Femur (tissue), 1 donor: ENCODE measurements at regions not wholly inside any gene's neighbourhood (a gene's known extent, or its start where the extent isn't known, plus 50 kb on each side); places are given as distances from the start of the nearest gene placed in this dataset.
A peak's percentile ranks its signal among the peaks of the same experiment; 100 is the strongest.
"Not testable (repeated sequence)": the region's sequence is repeated elsewhere in the genome, so short reads cannot be mapped to it uniquely, and the experiment has no call there.

Source experiments
- DNase-seq: peaks from one replicate; pipeline ENCODE4 v3.0.0-alpha.2; 2017

DNA sequence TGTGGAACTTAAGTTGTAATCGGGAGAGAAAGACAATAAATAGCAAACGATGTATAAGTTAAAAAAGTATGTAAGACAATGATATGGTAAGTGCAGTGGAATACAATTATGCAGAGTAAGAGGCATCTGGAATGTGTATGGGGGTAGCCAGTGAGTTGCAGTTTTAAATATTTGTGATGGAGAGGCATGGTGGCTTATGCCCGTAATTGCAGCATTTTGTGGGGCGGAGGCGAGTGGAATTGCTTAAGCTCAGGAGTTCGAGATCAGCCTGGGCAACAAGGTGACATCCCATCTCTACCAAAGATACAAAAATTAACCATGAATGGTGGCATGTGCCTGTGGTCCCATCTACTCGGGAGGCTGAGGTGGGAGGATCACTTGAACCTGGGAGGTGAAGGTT, 52.5 kb upstream of the WDFY3 start:
- DNase-seq: no peak

DNA sequence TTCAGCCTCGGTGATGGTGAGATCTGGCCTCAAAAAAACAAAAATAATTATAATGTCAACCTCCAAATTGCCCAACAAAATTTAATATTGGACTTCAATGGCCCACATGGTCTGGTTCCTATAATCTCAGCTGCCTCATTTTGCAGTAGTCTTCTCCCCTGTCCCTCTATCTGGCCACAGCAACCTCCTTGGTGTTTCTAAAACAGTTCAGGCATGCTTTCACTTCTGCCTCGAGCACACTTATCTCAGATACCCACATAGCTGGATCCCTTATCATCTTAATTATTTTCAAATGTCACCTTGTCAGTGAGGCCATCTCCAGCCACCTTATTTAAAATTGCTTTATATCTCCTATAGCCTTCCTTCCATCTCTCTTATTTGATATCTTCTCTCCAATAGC, 52.9 kb upstream of the WDFY3 start:
- DNase-seq: no peak

DNA sequence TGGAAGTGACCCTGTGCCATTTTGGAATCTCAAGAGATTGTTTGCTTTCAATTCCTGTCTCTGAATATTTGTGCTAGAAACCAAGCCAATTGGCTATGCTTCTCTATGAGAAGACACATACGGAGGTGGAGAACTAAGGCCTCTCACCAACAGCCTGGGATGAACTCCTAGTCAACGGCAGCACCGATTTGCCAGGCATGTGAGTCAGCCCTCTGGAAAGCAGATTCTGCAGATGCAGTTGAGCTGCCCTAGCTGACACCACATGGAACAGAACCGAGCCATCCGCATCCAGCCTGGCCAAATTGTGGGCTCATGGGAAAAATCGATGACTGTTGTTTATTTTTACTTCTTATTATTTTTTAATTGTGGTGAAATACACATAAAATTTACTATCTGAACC, 58.2 kb upstream of the WDFY3 start:
- no peak for DNase-seq

DNA sequence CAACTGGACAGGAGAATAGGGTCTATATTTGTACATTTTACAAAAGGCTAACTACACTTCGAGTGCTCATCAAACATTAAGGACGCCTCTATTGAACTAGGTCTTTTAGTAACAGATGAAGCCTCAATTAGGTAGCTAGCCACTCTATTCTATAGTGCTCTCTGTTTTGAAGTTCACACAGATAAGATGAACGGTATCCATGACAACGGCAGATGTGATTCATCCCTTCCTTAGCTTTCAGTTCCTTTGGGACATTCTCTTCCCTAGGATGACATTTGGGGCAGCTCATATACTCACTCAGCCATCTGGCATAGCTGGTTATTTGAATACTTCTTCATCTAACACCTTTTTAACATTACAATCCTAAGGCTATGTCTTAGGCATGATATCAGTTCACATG, 62.4 kb upstream of the WDFY3 start:
- no peak for DNase-seq

DNA sequence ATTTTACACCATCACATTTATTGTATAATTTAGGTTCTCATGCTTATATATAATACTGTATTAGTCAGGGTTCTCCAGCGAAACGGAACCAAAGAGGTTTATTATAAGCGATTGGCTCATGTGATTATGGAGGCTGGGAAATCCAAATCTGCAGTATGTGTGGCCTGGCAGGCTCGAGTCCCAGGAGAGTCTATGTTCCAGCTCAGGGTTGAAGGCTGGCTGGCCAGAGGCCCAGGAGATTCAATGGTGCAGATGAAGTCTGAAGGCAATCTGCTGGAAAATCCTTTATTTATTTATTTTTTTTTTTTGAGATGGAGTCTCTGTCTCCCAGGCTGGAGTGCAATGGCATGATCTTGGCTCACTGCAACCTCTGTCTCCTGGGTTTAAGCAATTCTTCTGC, 63.0 kb upstream of the WDFY3 start:
- no peak for DNase-seq

DNA sequence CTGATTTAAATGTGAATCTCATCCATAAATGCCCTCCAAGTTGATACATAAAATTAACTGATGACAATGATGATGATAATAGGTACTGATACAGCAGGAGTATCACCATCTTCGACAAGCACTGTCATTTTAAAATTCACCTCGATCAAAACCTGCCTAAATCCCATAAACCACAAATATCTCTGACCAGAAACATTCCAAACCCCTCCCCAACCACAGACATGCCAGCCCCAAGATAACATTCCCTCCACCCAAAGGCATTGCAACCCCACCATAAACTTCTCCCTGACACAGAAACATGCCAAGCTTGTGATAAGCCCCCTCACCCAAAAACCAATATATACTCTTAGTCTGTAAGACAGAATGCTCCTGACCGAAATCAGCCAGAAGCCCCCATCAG, 63.7 kb upstream of the WDFY3 start:
- DNase-seq: no peak

DNA sequence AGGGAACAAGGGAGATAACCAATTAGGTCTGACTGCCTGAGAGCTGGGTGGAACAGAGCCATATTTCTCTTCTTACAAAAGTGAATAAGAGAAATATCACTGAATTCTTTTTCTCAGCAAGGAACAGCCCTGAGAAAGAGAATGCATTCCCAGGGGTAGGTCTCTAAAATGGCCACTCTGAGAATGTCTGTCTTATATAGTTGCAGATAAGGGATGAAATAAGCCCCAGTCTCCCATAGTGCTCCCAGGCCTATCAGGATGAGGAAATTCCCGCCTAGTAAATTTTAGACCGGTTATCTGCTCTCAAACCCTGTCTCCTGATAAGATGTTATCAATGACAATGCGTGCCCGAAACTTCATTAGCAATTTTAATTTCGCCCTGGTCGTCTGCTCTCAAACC, 67.3 kb upstream of the WDFY3 start:
- not testable (repeated sequence) for DNase-seq

DNA sequence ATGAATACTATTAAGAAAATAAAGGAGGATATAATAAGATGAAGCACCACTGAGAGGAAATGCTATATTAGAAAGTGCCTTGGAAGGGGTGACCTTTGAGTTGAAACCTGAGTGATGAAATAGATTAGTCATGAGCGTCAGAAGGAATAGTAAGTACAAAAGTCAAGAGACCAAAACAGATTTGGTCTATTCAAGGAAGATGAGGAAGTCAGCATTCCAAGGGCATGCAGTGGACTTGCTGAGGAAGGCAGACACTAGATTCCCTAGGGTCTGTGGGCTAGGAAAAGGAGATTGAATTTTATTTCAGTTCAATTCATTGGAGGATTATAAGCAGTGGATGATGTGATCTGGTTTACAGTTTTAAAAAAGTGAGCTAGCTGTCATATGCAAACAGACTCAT, 73.0 kb upstream of the WDFY3 start:
- no peak for DNase-seq

DNA sequence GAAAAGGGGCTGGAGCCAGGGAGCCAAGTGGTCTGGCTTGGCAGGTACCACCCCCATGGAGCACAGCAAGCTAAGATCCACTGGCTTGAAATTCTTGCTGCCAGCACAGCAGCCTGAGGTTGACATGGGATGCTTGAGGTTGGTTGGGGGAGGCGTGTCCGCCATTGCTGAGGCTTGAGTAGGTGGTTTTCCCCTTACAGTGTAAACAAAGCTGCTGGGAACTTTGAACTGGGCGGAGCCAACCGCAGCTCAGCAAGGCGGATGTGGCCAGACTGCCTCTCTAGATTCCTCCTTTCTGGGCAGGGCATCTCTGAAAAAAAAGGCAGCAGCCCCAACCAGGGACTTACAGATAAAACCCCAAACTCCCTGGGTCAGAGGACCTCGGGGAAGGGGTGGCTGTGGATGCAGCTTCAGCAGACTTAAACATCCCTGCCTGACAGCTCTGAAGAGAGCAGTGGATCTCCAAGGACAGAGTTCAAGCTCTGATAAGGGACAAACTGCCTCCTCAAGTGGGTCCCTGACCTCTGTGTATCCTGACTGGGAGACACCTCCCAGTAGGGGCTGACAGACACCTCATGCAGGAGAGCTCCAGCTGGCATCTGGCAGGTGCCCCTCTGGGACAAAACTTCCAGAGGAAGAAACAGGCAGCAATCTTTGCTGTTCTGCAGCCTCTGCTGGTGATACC, 77.5 kb upstream of the WDFY3 start:
- DNase-seq: not testable (repeated sequence)

DNA sequence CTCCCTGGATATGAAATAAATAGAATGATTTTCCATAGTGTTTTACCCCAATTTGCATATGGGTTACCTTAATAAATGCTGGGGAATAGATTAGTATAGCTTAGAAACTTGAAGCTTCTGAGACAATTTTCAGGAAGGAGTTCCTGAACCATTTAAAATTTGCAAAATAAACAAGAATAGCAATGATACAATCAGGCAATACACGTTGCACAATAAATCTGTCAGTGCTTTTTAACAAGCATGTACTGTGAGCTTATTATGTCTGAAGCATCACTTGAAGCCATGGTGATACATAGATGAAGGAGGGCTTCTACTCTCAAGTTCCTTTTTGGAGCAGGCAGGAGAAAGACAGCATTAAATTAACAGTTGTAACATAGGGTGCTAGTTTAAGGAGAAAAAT, 84.2 kb upstream of the WDFY3 start:
- DNase-seq: no peak

DNA sequence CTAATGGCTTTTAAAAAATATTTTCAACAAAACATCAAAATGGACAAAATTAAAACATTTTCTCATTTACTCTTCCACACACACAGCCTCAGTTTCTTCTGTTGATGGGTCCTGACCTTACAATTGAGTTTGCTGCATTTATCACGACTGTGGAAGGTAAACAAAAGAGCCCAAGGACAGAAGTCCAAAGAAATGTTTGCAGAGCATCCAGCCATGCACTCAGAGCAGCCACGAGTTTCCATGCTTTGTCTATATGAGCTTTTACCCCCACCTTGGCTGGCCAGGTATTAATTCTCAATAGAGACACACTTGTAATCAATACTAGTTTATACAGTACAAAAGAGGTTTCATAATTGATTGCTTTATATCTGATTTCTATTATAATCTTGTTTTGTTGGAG, 85.0 kb upstream of the WDFY3 start:
- no peak for DNase-seq

DNA sequence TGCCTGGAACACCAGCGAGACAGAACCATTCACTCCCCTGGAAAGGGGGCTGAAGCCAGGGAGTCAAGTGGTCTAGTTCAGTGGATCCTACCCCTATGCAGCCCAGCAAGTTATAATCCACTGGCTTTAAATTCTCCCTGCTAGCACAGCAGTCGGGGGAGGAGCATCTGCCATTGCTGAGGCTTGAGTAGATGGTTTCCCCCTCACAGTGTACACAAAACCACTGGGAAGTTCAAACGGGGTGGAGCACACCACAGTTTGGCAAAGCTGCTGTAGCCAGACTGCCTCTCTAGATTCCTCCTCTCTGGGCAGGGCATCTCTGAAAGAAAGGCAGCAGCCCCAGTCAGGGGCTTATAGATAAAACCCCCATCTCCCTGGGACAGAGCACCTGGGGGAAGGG, 88.4 kb upstream of the WDFY3 start:
- DNase-seq: not testable (repeated sequence)

DNA sequence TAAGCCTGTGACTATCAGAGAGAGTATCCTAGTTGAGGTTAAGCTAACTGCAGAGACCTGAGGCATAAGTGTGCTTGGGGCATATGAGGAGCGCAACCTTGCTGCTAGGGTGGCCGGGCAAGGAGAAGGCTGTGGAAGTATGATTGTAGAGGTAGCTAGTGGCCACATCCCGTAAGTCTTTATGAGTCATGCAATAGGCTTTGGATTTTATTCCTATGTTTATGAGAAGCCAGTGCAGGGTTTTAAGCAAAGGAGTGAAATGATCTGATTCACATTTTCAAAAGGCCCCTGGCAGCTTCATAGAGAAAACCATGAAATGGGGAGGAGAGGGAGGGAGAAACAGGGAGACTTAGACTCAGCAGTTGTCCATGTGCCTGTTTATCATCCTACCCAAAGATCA, 92.1 kb upstream of the WDFY3 start:
- DNase-seq: no peak

DNA sequence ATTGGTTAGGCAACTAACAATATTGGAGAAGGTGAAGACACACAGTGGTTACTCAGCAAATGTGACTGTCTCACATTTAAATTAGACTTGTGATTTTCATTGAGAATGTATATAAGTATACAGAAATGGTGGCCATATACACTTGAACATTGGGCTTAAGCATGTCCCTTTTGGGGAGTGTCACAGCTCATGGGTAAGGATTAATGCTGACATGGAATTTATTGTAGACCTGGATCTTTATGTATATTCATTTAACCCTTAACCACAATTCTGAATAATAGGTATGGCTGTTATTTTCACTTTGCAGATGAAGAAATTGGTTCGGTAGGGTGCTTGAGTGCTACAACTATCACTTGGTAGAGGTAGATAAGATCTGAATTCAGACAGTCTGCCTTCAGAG, 95.5 kb upstream of the WDFY3 start:
- no peak for DNase-seq

DNA sequence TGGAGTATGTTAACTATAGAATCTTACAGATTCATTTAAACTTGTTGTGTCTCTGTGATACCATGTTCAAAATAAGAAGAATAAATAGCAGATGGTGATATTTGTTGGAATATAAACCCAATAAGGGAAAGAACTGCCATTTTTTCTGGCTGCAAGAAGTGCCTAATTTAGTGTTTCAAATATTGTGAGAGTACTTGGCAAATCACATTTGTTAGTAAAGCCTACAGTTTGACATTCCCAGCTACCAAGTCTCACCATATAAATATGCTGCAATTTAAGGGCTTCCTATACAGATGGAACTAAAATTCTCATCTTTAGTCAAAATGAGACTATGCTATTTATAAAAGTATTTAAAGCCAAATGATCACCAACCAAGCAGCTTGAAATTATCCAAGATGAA, 96.0 kb upstream of the WDFY3 start:
- no peak for DNase-seq

DNA sequence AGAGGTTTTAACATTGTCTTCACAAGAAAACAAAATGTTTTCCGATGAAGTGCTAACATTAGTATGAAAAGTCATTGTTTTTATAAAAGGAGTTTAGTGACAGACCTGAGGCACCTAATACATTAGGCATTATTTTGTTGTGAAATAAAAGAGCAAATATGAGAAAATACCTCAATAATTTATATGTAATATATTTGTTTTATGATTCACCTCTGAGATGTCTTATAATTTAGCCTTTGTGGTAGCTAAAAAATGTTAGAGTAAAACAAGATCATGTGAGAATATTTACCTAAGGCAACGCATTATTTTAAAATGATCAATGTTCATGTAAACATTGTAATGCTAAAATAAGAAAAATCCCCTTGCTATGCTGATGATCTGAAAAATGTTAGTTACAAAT, 100.9 kb upstream of the WDFY3 start:
- no peak for DNase-seq

DNA sequence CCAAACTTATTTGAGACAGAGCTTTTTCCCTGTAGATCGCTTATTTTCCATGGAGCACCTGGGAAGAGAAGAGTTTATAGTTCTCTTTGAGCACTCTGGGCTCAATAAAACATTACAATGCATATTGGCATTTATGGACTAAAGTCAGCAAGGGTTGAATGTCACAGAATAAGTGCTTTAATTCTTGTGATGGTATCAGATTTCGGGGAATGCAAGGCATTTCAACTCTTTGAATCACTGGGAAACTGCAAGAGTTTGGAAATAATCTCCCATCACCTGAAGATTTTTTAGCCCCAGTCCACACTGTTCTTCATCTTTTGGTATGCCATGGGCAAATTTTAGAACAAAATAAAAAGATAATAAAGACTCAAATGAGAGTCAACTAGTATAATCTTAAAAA, 111.5 kb upstream of the WDFY3 start:
- DNase-seq: no peak

DNA sequence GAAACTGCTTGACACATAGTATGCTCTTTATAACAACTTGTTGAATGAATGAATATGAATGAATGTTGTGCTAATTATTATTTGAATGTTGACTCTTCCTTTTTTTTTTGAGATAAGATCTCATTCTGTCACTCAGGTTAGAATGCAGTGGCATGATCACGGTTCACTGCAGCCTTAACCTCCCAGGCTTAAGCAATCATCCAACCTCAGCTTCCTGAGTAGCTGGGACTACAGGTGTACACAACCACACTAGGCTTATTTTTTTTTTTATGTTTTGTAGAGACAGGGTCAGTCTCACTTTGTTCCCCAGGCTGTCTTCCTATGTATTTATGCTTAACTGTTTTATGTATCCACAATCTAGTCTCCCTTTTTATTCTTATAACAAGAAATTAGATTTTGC, 114.7 kb upstream of the WDFY3 start:
- no peak for DNase-seq

DNA sequence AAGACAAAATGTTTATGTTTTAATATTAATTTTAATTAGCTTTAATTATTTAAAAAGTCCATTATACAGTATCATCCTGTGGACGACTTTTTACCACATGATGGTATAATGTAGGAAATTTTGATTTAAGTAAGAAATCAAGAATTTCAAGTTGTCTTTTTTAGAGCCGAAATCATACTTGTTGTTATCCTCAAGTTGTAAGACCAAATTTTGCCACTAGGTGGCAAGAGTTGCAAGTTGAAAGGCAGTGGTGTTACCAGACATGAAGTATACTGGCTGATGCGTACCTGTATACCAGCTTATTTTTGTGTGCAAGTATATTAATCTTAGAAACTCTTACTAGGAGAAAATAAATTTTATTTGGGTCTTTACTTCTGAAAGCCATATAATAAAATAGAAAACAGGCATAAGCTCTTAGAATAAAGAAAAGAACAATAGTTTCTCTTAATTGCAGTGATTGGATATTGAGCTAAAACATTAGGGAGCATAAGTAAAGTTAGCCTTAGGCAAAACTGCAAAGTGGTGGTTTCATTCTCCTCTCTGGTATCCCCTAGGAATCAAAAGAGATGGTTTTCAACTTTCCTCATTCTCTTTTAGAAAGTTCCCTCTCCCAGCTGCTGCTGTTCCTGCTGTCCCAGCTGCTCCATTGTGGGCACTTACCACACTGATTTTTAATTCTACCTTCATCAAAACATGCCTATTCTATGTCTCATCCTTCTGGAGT, 118.0 kb upstream of the WDFY3 start:
- DNase-seq: peak; percentile 41

DNA sequence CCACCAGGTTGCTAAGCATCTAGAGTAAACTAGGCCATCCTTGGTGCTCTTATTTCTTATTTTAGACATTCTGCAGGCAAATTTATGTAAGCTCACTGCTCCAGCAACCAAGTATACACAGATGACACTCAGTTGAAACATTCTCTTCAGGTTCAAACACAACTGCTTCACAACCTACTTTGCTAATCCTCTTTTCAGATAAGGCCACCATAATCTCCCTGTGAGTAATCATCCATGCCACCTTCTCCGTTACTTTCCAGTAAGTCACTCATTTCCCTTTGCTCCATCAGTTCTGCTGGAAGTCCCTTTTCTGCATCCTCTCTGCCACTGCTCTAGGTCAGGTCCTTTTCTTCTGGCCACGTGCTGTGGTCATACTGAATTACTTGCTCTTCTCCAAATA, 120.2 kb upstream of the WDFY3 start:
- no peak for DNase-seq

DNA sequence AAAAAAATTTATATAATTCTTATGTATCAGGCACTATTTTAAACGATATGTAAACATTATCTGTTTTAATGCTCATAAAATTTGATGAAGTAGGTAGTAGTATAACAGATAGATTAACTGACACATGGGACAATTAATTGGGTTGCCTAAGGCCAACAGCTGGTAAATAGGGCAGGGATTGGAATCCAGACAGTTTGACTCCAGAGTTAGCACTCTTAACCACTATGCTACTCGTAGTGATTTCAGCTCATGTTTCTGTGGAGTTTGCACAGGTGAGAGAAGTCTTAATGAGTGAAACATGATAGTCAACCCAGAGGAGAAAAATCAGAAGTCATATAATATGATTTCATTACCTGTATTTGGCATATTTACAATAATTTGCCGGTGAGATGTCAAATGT, 126.0 kb upstream of the WDFY3 start:
- no peak for DNase-seq

DNA sequence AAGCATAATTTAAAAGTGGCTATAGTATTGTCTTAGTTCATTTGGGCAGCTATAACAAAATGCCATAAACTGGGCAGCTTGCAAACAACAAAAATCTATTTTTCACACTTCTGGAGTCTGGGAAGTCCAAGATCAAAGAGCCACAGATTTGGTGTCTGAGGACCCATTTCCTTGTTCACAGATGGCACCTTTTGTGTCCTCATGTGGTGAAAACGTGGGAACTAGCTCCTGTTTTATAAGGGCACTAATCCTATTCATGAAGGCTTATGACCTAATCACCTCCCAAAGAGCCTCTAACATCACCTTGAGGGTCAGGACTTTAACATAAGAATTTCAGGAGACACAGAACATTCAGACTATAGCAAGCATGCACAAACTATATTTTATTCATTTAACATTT, 126.5 kb upstream of the WDFY3 start:
- DNase-seq: no peak

DNA sequence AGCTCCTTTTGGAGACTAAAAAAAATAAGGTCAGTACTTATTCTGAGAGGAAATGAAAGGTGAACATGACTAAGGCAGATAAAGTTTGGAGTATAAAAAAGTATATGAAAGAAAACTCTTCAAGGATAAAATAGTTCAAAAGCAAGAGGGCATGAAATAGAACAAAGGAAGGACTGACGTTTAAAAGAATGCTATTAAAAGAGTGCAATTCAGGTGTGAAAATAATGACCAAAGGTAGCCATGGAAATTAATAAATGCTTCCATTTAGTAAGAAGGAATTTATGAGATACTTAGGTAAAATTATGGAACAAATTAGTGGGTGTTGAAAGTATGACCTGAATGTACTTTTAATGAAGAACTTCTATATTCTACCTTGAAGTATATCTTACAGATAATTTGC, 128.2 kb upstream of the WDFY3 start:
- DNase-seq: no peak

DNA sequence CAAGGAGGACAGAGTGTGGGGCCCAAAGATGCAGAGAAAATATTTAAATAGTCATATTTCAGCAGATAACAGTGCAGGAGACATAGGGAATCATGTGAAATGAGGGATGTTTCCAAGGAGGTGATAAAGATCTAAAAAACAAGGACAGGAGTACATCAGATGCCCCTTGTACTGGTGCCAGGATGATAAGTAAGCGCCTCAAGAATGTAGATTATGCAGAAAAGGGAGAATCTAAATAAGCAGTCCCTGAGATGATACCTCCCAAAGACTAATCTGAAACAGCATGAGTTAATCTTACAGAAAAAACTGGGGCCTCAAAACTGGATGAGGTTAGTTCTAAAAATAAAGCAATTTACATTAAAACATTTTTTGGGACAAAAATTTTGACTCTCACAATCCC, 136.1 kb upstream of the WDFY3 start:
- no peak for DNase-seq

DNA sequence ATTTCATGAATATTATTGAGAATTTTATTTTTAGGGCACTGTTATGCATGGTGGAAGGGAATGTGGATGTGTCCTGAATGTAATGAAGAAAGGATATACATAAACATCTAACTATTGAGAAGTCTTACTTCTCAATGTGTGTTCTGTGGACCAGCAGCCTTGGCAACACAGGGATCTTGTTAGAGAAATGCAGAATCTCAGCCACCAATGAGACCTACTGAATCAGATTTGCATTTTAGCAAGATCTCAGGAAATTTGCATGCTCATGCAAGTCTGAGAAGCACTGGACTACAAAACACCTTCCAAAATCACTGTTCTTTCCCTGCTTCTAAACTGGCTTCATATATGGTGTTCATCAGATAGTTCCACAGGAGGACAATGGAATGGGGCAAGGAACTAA, 139.7 kb upstream of the WDFY3 start:
- DNase-seq: no peak
